KG1 (cell line): ENCODE measurements at regions not wholly inside any gene's neighbourhood (a gene's known extent, or its start where the extent isn't known, plus 50 kb on each side); places are given as distances from the start of the nearest gene placed in this dataset.

Experiments used
- DNase-seq: peaks from one replicate; lab custom pipeline; 2025; lab: John Stamatoyannopoulos, UW

DNA sequence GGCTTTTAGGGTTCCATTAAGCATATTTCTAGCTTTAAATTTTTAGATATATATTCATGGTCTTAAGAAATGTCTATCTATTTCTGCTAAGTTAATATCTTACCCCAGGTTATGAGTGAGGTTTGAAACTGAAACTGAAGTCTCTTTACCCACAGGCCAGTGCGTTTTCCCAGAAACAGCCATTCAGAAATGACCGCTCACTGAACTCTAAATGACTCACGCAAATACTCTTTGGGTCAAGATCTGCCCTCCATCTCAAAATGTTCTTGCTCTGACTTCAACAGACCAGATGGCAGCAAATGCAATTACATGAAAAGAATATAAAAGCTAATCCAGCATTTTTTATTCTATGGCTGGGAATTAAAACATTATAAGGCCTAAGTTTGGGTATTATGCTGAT is 315.2 kb downstream of the TDRD15 start:
- DNase-seq = no peak

GRCh38 chr2:21441442-21441841 is 317.7 kb downstream of the TDRD15 start:
- no peak for DNase-seq

DNA sequence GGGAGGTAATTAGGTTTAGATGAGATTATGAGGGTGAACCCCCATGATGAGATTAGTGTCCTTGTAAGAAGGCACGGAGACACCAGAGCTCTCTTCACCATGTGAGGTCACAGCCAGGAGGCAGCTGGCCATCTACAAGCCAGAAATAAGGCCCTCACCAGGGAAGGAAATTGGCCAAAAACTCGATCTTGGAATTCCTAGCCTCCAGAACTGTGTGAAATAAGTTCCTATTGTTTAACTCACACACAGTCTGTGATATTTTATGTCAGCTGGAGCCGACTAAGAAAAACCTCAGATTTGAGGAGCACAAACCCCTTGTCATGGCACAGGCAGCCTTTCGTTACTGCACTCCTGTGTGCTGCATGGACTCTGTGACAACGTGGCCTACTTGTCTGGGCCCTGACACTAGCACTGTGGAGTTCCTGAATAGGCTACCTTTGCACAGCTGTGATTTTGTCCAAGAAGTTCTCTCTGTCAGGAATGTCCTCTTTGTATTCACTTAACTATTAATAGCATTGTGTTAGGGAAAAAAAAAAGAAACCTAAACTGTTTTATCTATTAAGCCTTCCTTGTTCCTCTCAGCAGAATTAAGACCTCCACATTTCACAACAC is 319.8 kb downstream of the TDRD15 start:
- DNase-seq = no peak

- DNase-seq = no peak
Measured at GRCh38 chr2:21449881-21450280, 326.1 kb downstream of the TDRD15 start.

DNA sequence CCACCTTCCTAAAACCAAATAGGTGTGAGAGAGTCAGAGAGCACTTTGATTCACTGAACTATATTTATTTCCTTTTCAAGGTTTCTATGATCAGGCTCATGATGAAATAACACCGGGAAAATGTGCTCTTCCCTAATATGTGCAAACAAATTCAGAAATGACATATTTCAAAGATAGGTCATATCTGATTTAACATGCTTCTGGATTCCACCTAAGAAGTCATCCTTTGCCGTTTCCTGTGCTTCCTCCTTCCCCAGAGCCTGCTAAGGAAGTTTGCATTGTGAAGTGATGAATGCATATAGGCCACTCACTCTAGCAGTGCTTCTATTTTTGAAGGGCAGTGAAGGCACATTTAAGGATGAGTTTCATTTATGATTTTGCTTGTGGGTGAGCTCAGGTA is 327.6 kb downstream of the TDRD15 start:
- DNase-seq = no peak

GRCh38 chr2:21452263-21452662 is 328.5 kb downstream of the TDRD15 start:
- no peak for DNase-seq

- DNase-seq = no peak
Measured at GRCh38 chr2:21452678-21453077, 328.9 kb downstream of the TDRD15 start.

DNA sequence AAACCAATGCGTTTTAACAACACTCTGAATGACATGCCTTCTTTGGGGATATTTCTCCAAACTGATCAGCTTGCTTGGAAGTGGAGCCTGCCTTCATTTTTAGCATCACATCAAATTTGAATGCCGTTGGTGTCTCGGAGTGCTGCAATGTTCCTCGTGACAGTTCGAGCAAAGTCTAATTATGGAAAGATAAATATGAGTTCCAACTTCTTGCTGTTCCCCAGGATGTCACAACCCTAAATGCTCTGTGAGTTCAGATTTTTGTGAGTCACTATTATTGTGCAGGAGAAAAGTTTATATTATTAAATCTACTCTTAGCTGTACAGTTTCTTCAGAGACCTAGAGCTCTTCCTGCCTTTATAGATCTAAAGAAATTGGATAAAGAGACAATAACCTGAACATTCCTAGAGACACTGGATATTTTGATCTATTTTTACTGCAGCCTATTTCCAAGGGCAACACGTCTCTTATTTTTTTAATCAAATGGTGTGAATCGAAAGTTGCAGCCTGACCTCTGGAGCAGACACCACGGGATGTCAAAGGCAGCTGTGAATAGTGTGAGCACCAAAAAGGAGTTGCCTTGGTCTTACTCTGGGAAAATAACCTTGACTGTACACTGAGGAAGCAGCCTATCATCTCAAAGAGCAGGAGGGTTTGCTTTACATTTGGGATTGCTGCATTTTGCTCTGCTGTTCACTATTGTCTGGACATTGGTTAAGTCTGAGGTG is 330.1 kb downstream of the TDRD15 start:
- no peak for DNase-seq

DNA sequence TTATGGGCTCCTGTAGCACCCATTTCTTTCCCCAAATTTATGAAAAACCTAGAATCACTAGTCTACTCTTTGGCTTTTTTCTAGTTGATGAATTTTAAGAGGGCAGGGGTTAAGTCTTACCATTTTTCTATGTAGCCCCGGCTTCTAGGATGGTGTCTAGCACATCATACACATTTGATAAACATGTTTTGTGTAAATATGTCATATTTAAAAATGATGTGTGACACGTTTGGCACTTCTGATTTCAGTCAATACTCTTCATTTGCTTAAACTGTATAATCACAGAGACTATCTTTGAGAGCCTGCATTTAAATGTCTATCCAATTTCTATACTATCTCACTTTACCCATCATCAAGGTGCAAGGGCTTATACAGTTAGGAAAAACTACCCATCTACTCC is 331.1 kb downstream of the TDRD15 start:
- no peak for DNase-seq

GRCh38 chr2:21461754-21462240 is 338.0 kb downstream of the TDRD15 start:
- no peak for DNase-seq

DNA sequence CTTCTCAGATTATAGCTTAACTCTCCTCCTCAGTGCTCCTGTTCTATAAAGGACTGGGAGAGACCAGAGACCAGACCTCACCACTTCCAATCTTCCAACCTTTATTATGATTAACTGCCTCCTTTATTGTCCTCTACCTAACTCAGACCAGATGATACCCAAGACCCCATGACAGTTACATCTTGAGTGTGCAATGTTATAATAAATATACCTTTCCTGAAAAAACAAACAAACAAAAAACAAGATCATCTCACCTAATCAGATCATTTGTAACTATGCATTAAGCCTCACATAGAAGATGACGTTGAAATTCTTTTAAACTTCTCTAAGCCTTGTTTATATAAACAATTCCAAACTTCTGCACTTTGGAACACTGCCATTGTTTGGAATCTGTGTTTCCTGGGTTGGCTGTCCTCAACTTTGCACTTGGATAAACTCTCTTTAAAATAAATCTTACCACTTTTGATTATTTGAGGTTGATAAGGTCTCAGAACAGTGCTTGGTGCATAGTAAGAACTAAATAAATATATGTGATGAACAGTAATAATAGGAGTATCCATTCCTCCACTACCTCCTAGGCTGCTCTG is 342.7 kb downstream of the TDRD15 start:
- DNase-seq = no peak

DNA sequence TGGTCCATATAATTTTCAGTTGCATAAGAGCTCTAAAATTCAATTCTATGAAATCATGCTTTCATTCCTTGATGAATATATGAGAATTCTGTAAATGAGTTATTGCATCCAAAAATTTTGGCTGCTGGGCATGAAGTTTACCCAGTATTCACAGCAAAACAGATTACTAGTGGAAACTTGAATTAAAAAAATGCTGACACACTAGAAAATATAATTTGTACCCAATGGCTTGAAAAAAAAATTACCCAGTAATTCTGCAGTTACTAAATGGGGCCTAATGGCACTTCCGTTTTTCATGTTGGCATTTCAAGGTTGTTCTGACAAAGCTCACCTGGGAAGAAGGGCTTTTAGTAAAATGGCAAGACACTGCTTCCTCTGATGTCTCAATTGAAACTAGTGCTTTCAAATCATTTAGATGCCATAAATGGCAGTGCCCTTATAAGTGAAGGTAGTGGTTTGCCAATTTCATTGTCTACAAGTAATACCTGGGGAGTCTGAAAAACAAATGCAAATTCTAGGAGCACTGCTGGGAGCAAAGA is 343.6 kb downstream of the TDRD15 start:
- DNase-seq = no peak

GRCh38 chr2:21467910-21468309 is 344.1 kb downstream of the TDRD15 start:
- no peak for DNase-seq

DNA sequence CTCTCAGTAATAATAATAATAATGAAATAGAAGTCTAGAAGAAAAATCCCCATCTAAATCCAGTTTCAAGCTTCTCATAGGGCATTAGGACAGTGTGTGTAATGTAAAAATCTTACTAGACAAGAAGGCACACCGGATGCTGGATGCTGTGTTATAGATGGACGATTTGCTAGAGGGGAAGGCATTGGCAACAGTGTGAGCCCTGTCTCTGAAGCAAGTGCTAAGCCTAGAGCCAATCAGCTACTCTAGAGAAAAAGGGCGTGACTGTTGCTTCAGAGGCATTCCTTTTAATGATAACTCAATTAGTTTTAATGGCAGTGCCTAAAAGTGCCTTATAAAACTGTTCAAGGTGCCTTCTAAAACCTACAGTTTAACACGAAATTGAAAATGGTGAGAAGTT is 344.9 kb downstream of the TDRD15 start:
- no peak for DNase-seq

- DNase-seq = no peak
Measured at GRCh38 chr2:21469158-21469557, 345.4 kb downstream of the TDRD15 start.

- no peak for DNase-seq
Measured at GRCh38 chr2:21469564-21469963, 345.8 kb downstream of the TDRD15 start.

GRCh38 chr2:21480162-21480561 is 356.4 kb downstream of the TDRD15 start:
- DNase-seq = no peak

DNA sequence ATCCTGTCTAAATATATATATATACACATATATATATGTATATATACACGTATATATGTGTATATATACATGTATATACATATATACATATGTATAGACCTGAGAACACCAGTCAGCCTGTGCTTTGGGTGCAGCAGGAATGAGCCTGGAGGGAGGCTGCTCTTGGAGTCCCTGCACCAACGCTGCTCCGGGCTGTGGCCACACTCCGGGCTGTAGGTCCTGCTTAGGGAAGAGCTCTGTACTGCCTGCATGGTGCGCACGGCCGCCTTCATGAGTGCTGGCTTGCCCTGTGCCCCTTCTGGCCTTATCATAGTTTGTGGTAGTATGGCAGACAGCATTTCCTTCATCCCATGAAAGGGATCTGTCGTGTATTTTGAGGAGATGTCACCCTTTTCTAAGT is 360.9 kb downstream of the TDRD15 start:
- DNase-seq = no peak

DNA sequence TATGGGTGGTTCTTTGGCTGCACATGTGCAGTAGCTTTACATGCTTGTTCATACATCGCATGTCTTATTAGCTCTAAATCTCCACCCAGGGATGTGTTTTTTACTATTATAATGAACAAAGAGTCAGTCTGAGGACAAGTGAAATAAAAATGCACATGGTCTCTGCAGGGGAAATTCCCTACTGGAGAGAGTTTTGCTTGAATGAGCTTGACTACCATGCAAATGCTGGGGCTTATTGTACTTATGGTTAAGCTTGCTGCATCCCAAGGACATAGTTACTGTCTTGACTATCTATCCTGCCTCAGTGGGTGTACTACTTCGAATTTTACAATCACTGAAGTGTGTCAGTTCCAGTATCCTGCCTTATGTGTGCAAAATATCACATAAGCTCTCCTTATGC is 362.7 kb downstream of the TDRD15 start:
- DNase-seq = no peak

DNA sequence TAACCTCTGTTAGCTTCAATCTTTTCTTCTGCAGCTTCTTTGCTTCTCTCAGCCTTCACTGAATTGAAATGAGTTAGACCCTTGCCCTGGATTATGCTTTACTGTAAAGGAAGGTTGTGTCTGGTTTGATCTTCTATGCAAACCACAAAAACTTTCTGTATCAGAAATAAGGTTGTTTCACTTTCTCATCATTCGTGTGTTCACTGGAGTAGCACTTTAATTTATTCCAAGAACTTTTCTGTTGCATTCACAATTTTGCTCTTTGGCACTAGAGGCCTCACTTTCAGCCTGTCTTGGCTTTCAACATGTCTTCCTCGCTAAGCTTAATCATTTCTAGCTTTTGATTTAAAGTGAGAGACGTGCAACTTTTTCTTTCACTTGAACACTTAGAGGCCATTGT is 365.3 kb downstream of the TDRD15 start:
- no peak for DNase-seq

DNA sequence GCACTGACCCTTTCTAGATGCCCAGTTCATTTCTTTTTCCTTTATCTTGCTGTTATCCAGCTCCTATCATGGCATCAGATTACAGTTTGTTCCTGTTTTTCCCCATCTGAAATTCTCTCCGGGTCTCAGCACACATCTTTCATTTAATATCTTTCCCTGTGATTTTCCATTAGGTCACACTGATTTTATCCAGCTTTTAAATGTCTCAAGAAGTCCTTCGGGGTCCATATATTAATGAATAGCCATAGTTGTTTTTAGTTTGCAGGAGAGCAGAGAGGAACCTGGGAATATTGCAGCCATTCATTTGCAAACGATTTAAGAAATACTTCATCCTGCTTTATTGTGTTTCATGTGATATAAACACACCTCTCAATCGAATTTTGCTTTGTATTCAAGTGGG is 374.2 kb downstream of the TDRD15 start:
- no peak for DNase-seq

DNA sequence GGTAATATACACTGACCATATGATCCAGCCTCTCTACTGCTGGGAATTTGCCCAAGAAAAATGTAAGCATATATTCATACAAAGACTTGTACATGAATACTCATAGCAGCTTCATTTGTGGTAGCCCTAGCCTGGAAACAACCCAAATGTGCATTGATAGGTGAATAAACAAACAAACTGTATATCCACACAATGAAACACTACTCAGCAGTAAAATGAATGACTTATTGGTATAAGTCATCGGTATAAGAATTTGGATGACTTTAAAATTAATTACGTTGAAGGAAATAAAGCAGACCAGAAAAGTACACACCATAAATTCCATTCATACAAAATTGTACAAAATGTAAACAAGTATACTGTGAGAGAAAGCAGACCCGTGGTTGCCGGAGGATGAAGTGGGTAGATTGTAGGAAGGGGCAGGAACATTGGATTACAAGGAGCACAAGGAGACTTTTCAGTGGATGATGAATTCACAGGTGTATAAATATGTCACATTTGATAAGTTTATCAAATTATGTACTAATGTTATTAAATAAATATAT is 376.7 kb downstream of the TDRD15 start:
- DNase-seq = no peak
